ENCODE measurements at regions not wholly inside any gene's neighbourhood (a gene's known extent, or its start where the extent isn't known, plus 50 kb on each side); places are given as distances from the start of the nearest gene placed in this dataset.

- no peaks in the 10 kb centered on the region for H3K9me3 ChIP-seq
- WGBS: 75% methylated on average over 3 of the region's 3 CpGs
- no peak for DNase-seq (ENCODE audit: low spot score in 2 of 2)
- TF ChIP-seq EP300 (IDR thresholded peaks at IDR 0.05): no peak
- TF ChIP-seq POLR2AphosphoS5 (IDR thresholded peaks at IDR 0.05): no peak
- TF ChIP-seq POLR2A (IDR thresholded peaks at IDR 0.05): no peak
- no peak for TF ChIP-seq CTCF (IDR thresholded peaks at IDR 0.05)
- H3K27me3 ChIP-seq: no peaks in the 10 kb centered on the region
- no peak overlapping the region for H3K4me3 ChIP-seq
- H3K36me3 ChIP-seq: no peaks in the 10 kb centered on the region
- H3K27ac ChIP-seq: no peak overlapping the region
- no peaks in the 10 kb centered on the region for H3K4me1 ChIP-seq
Observed at GRCh38 chr3:181880331-181880730, 168.6 kb downstream of the SOX2 start.

DNA sequence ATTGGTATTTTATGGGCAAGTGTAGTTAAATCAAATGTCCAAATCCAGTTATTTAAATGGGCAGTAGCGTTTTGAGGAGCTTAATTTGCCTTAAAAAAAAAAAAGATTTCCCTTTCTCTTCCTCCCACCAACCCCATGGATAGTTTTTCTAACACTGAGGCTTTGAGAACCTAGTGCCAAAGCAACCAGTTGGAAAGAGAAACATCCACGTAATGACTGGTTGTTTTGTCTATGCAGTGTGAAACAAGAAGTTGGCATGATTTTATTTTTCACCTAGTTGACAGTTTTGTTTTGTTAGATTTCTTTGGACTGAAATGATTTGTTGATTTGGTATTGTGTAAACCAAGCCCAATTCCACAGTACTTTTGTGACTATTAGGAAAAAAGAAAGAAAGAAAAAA, 170.0 kb downstream of the SOX2 start:
- DNase-seq (ENCODE audit: low spot score in 2 of 2): no peak
- H3K4me1 ChIP-seq: no peaks in the 10 kb centered on the region
- no peak overlapping the region for H3K27ac ChIP-seq
- no peaks in the 10 kb centered on the region for H3K9me3 ChIP-seq
- no peak for TF ChIP-seq CTCF (IDR thresholded peaks at IDR 0.05)
- TF ChIP-seq POLR2AphosphoS5 (IDR thresholded peaks at IDR 0.05): no peak
- TF ChIP-seq EP300 (IDR thresholded peaks at IDR 0.05): no peak
- TF ChIP-seq POLR2A (IDR thresholded peaks at IDR 0.05): no peak
- WGBS: 55% methylated on average over 2 of the region's 2 CpGs
- no peak overlapping the region for H3K4me3 ChIP-seq
- no peaks in the 10 kb centered on the region for H3K27me3 ChIP-seq
- H3K36me3 ChIP-seq: no peaks in the 10 kb centered on the region

DNA sequence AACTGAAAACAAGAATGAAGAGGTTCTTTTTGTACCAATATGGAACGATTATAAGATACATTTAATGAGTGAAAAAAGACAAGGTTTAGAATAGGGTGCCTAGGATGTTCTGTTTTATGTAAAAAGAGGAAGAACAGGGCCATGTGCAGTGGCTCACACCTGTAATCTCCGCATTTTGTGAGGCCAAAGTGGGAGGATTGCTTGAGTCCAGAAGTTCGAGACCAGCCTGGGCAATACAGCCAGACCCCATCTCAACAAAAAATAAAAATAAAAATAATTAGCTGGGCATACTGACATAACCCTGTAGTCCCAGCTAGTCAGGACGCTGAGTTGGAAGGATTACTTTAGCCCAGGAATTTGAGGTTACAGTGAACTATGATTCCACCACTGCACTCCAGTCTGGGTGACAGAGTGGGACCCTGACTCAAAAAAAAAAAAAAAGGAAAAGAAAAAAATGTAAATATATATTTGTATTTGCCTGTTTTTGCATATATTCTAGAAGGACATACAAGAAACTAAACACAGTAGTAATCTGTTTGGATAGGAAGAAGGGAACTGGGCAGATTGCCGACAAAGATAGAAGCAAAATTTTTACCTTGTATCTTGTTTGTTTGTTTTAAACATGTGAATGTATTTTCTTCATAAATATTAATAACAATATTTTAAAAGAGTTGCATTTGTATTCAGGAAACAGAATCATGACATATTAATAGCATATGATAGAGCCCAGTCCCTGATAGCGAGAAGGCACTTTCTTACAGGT, 174.3 kb downstream of the SOX2 start:
- H3K27me3 ChIP-seq: no peaks in the 10 kb centered on the region
- peaks cover 13% of the 10 kb centered on the region for H3K4me1 ChIP-seq
- no peaks in the 10 kb centered on the region for H3K9me3 ChIP-seq
- H3K36me3 ChIP-seq: no peaks in the 10 kb centered on the region
- H3K4me3 ChIP-seq: no peak overlapping the region
- no peak for DNase-seq (ENCODE audit: low spot score in 2 of 2)
- H3K27ac ChIP-seq: no peak overlapping the region
- TF ChIP-seq POLR2A (IDR thresholded peaks at IDR 0.05) (no peak), POLR2AphosphoS5 (IDR thresholded peaks at IDR 0.05) (no peak), CTCF (IDR thresholded peaks at IDR 0.05) (no peak), EP300 (IDR thresholded peaks at IDR 0.05) (no peak)
- 68% methylated on average over 6 of the region's 6 CpGs for WGBS

DNA sequence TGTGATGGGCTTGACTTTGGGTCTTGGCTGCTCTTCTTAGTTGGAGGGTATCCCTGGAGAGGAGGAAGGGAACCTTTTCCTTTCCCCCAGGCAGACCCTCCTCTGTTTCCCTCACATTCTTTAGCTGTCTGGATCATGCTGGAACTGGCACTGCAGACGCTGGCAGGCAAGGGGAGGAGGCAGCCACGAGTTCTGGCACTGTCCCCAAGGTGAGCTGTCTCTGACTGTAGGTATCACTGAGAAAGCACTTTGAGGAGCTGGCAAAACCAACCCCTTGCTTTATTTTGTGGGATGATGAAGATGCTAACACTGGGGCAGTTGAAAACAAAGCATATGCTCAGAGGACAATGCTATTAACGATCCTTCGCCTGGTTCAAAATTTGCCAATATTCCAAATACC, 175.0 kb downstream of the SOX2 start:
- Histone ChIP-seq H3K4me3 (no peak overlapping the region), H3K27ac (no peak overlapping the region), H3K36me3 (no peaks in the 10 kb centered on the region), H3K9me3 (no peaks in the 10 kb centered on the region), H3K4me1 (peaks cover 13% of the 10 kb centered on the region), H3K27me3 (no peaks in the 10 kb centered on the region)
- 35% methylated on average over 4 of the region's 4 CpGs for WGBS
- TF ChIP-seq POLR2A (IDR thresholded peaks at IDR 0.05) (no peak), EP300 (IDR thresholded peaks at IDR 0.05) (no peak), CTCF (IDR thresholded peaks at IDR 0.05) (no peak), POLR2AphosphoS5 (IDR thresholded peaks at IDR 0.05) (no peak)
- DNase-seq (ENCODE audit: low spot score in 2 of 2): no peak

GRCh38 chr3:181887685-181888084, 176.0 kb downstream of the SOX2 start:
- whole genome bisulfite sequencing: 42% methylated on average over 1 of the region's 1 CpG
- Histone ChIP-seq H3K27me3 (no peaks in the 10 kb centered on the region), H3K36me3 (no peaks in the 10 kb centered on the region), H3K9me3 (no peaks in the 10 kb centered on the region), H3K27ac (no peak overlapping the region), H3K4me1 (peaks cover 13% of the 10 kb centered on the region), H3K4me3 (no peak overlapping the region)
- TF ChIP-seq EP300 (IDR thresholded peaks at IDR 0.05): no peak
- TF ChIP-seq POLR2AphosphoS5 (IDR thresholded peaks at IDR 0.05): no peak
- no peak for TF ChIP-seq CTCF (IDR thresholded peaks at IDR 0.05)
- TF ChIP-seq POLR2A (IDR thresholded peaks at IDR 0.05): no peak
- no peak for DNase-seq (ENCODE audit: low spot score in 2 of 2)

Data from suprapubic skin (tissue), 4 donors.